ENCODE measurements at regions not wholly inside any gene's neighbourhood (a gene's known extent, or its start where the extent isn't known, plus 50 kb on each side); places are given as distances from the start of the nearest gene placed in this dataset.

DNA sequence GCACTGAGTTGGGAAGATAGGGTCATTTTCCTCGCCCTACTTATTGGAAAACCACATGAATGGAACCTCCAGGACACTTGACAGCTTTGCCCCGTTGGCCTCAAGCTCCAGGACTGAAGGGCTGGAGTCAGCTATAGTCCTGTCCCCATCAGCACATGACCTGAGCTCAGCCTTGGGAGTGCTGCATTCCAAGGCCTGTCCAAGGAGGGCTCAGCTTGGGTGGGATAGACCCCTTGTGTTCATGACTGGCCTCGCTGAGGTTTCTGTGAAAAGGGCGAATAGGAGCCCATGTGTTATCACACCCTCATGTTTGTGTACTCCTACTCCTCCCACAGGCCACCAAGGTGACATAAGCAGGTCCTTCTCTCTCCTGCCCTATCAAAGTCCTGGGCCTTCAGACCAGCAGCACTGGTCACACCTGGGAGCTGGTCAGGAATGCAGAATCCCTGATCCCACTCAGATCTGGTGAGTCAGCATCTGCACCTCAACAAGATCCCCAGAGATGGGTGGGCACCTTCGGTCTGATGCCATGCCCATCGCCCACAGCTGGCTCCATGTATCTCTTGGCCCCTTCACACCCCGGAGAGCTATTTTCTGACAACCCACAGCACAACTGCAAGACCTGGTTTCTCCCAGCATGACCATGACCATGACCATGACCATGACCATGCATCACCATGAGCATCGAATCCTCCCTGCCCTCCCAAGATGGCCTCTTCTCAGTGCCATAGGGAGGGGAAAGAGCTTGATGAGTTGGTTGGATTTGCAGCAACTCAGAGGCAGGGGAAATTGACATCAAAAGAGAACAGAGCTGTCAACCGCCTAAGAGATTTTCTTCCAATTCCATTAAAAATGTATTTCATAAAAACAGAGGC, 83.0 kb upstream of the RAB6C start:
- Histone ChIP-seq H3K27me3 (ENCODE audit: low read depth) (peaks cover 49% of the 10 kb centered on the region), H3K27ac (replicated peaks) (no peak overlapping the region), H3K4me1 (no peaks in the 10 kb centered on the region), H3K36me3 (no peaks in the 10 kb centered on the region), H3K9me3 (replicated peaks) (peaks cover 26% of the 10 kb centered on the region), H3K4me3 (no peak overlapping the region)
- intact Hi-C loops (cut with micrococcal nuclease), result no loop called here
- no peak for TF ChIP-seq CTCF (IDR thresholded peaks at IDR 0.05; ENCODE audit: borderline replicate concordance)
- DNase-seq, result no peak

DNA sequence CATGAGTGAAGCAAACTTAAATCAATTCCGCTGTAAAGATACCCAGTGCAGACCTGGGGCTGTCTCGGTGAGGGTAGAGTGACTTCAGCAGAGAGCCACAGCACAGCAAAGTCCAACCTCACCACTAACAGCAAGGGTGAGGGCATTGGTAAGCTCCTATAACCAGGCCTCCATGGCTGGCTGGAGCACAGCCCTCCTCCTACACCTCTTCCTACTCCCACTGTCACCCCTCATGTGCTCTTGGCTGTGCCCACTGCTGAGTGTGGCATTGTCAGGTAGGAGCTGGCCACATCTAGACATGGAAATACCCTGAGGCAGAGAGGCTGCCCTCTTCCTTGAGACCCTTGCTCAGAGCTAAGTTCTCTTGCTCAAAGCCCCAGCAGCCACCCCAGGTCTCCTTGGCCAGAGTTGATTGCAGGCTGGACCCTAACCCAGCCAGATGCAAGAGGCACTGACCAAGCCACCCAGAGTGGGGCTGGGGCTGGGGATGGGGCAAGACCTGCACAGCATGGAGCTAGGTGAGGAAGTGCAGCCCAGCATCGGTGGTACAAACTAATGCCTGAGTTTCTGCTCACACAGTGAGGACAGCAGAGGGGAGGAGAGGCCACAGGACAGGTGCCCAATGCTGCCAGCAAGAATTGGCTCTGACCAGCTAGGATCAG, 77.6 kb upstream of the RAB6C start:
- no peaks in the 10 kb centered on the region for H3K4me1 ChIP-seq

GRCh38 chr2:129902731-129903585, 76.5 kb upstream of the RAB6C start:
- Histone ChIP-seq H3K27me3 (ENCODE audit: low read depth) (peaks cover 26% of the 10 kb centered on the region), H3K4me3 (no peak overlapping the region), H3K9me3 (replicated peaks) (peaks cover 25% of the 10 kb centered on the region), H3K4me1 (no peaks in the 10 kb centered on the region), H3K27ac (replicated peaks) (no peak overlapping the region), H3K36me3 (no peaks in the 10 kb centered on the region)
- TF ChIP-seq CTCF (IDR thresholded peaks at IDR 0.05; ENCODE audit: borderline replicate concordance), result no peak
- DNase-seq, result no peak
- intact Hi-C loops (cut with micrococcal nuclease), result no loop called here

More for the DNA sequence above, 77.6 kb upstream of the RAB6C start:
- DNase-seq, result no peak
- H3K27ac ChIP-seq (replicated peaks), result no peak overlapping the region
- intact Hi-C loops (cut with micrococcal nuclease), result no loop called here
- no peak for TF ChIP-seq CTCF (IDR thresholded peaks at IDR 0.05; ENCODE audit: borderline replicate concordance)
- peaks cover 26% of the 10 kb centered on the region for H3K27me3 ChIP-seq (ENCODE audit: low read depth)
- no peaks in the 10 kb centered on the region for H3K36me3 ChIP-seq
- peaks cover 26% of the 10 kb centered on the region for H3K9me3 ChIP-seq (replicated peaks)
- H3K4me3 ChIP-seq, result no peak overlapping the region

- intact Hi-C loops (cut with micrococcal nuclease), result no loop called here
- no peak overlapping the region for H3K27ac ChIP-seq (replicated peaks)
- DNase-seq, result no peak
- H3K36me3 ChIP-seq, result no peaks in the 10 kb centered on the region
- H3K9me3 ChIP-seq (replicated peaks), result peaks cover 17% of the 10 kb centered on the region
- H3K4me3 ChIP-seq, result no peak overlapping the region
- TF ChIP-seq CTCF (IDR thresholded peaks at IDR 0.05; ENCODE audit: borderline replicate concordance), result no peak
- no peaks in the 10 kb centered on the region for H3K4me1 ChIP-seq
- H3K27me3 ChIP-seq (ENCODE audit: low read depth), result peaks cover 24% of the 10 kb centered on the region
Observed at GRCh38 chr2:129903586-129904425, 75.7 kb upstream of the RAB6C start.

Data from left ventricle myocardium inferior (tissue), 1 donor.